GM12878 (cell line): ENCODE measurements at regions not wholly inside any gene's neighbourhood (a gene's known extent, or its start where the extent isn't known, plus 50 kb on each side); places are given as distances from the start of the nearest gene placed in this dataset.

ENCODE experiments used
- ATAC-seq: fragments of 200-7000 bp; cut with Tn5 transposase; 3 replicates; pipeline ENCODE4 v1.9.1; 2020; ENCODE audit warnings: mild to moderate bottlenecking, moderate library complexity
- BruUV-seq: library from RNA; stranded (reverse); fragments of 400-500 nt; replicated peaks from 2 replicates; lab custom pipeline; 2021; lab: Mats Ljungman, UMichigan
- CTCF ChIA-PET: fragments of 300-600 bp; sonication (Branson Sonifier 250); formaldehyde crosslinking; extraction: SDS; loops from one replicate; lab custom pipeline; 2021; ENCODE audit warnings: inconsistent platforms; lab: Yijun Ruan, JAX
- POLR2A ChIA-PET: fragments of 350-600 bp; formaldehyde crosslinking; extraction: SDS; loops from one replicate; lab custom pipeline; 2021; ENCODE audit warnings: inconsistent platforms; lab: Charles Lee
- RAD21 ChIA-PET: fragments of 300-600 bp; sonication (Branson Sonifier 250); formaldehyde crosslinking; loops from one replicate; lab custom pipeline; 2023; ENCODE audit warnings: antibody characterized with exemption; ENCODE audit not compliant: unreplicated experiment; lab: Charles Lee
- SMC1A ChIA-PET: fragments of 300-600 bp; sonication (Branson Sonifier 250); formaldehyde crosslinking; loops from one replicate; lab custom pipeline; 2023; ENCODE audit not compliant: unreplicated experiment, uncharacterized antibody; lab: Charles Lee
- DNase-seq: peaks from one replicate; pipeline ENCODE4 v3.0.0-alpha.2; 2011; ENCODE audit warnings: low read depth, low spot score
- FAIRE-seq: peaks from 3 replicates; lab custom pipeline; 2011; peaks lifted over from hg19 to GRCh38; lab: Jason Lieb, UNC
- H2AFZ ChIP-seq: 2 replicates; pipeline ENCODE4 v1.6.0; 2011; ENCODE audit warnings: low read depth, low read length, control low read depth; ENCODE audit not compliant: control insufficient read depth
- H3K27ac ChIP-seq: 2 replicates; pipeline ENCODE4 v1.5.1; 2011; ENCODE audit warnings: control low read depth; ENCODE audit not compliant: control insufficient read depth, insufficient read depth
- H3K27me3 ChIP-seq, 2 experiments: replicated peaks in 1 of 2; 2 replicates each; pipeline versions ENCODE4 v1.6.0 to v1.6.1; 2011; ENCODE audit warnings: low read length in 1 of 2; ENCODE audit not compliant: control insufficient read depth in 2 of 2, insufficient read depth in 2 of 2
- H3K36me3 ChIP-seq, 2 experiments: 2 replicates each; pipeline ENCODE4 v1.5.1; 2011; ENCODE audit warnings: low read length in 1 of 2; ENCODE audit not compliant: control insufficient read depth in 2 of 2, insufficient read depth in 2 of 2
- H3K4me1 ChIP-seq: 2 replicates; pipeline ENCODE4 v1.6.1; 2011; ENCODE audit warnings: mild to moderate bottlenecking, low read length, moderate library complexity, mixed read lengths; ENCODE audit not compliant: control insufficient read depth, insufficient read depth
- H3K4me2 ChIP-seq: 2 replicates; pipeline ENCODE4 v1.6.0; 2011; ENCODE audit warnings: control low read depth; ENCODE audit not compliant: control insufficient read depth, insufficient read depth
- H3K4me3 ChIP-seq: fragments of 200-600 bp; sonication (generic); 2 replicates; pipeline ENCODE4 v1.5.1; 2016
- H3K79me2 ChIP-seq: 2 replicates; pipeline ENCODE4 v1.6.0; 2011; ENCODE audit warnings: low read length; ENCODE audit not compliant: control insufficient read depth, insufficient read depth
- H3K9ac ChIP-seq: 2 replicates; pipeline ENCODE4 v1.8.0; 2011; ENCODE audit warnings: low read length, control low read depth, mixed read lengths; ENCODE audit not compliant: control insufficient read depth, insufficient read depth
- H3K9me3 ChIP-seq: replicated peaks from 3 replicates; pipeline ENCODE4 v1.5.1; 2011; ENCODE audit warnings: mild to moderate bottlenecking, low read length; ENCODE audit not compliant: control insufficient read depth, insufficient read depth
- H4K20me1 ChIP-seq: 2 replicates; pipeline ENCODE4 v1.6.0; 2011; ENCODE audit not compliant: control insufficient read depth, insufficient read depth
- BHLHE40 ChIP-seq, 2 experiments: fragments of 450-650 bp in 1 of 2; IDR thresholded peaks; 2 replicates each; pipeline ENCODE4 v1.6.1; 2011 to 2017; ENCODE audit warnings: low read depth in 2 of 2, borderline replicate concordance in 1 of 2, improper control_type of control experiment in 1 of 2, low read length in 1 of 2, mild to moderate bottlenecking in 1 of 2
- EGR1 ChIP-seq, 2 experiments: IDR thresholded peaks; 1 replicate in 1 of 2; 2 replicates in 1 of 2; pipeline ENCODE4 v1.6.1; 2011 to 2012; ENCODE audit warnings: low read depth in 2 of 2, low read length in 2 of 2, borderline replicate concordance in 1 of 2, mild to moderate bottlenecking in 1 of 2, moderate library complexity in 1 of 2
- HDAC6 ChIP-seq: fragments of 200-600 bp; sonication (generic); IDR thresholded peaks from one replicate; pipeline ENCODE4 v1.8.0; 2017; ENCODE audit warnings: antibody characterized with exemption; ENCODE audit not compliant: unreplicated experiment
- IKZF1 ChIP-seq: fragments of 450-650 bp; conservative IDR thresholded peaks from 2 replicates; pipeline ENCODE4 v1.6.1; 2017; ENCODE audit warnings: antibody characterized with exemption, mild to moderate bottlenecking
- MLLT1 ChIP-seq: fragments of 450-650 bp; IDR thresholded peaks from 2 replicates; pipeline ENCODE4 v1.6.1; 2016; ENCODE audit warnings: mild to moderate bottlenecking
- MYC ChIP-seq: IDR thresholded peaks from 2 replicates; pipeline ENCODE4 v1.6.1; 2011; ENCODE audit warnings: mild to moderate bottlenecking, low read length, moderate library complexity, inconsistent platforms; ENCODE audit not compliant: insufficient read depth, insufficient replicate concordance, insufficient read length, severe bottlenecking
- NR2C1 ChIP-seq: fragments of 450-650 bp; IDR thresholded peaks from 2 replicates; pipeline ENCODE4 v1.6.1; 2017; ENCODE audit warnings: antibody characterized with exemption, mild to moderate bottlenecking, moderate library complexity
- PRDM15 ChIP-seq: fragments of 450-650 bp; formaldehyde crosslinking; IDR thresholded peaks from 2 replicates; pipeline ENCODE4 v1.4.0; 2020; ENCODE audit warnings: mild to moderate bottlenecking, moderate library complexity
- RAD51 ChIP-seq: fragments of 450-650 bp; IDR thresholded peaks from 2 replicates; pipeline ENCODE4 v1.6.1; 2016; ENCODE audit warnings: moderate library complexity, mild to moderate bottlenecking, inconsistent platforms
- SIN3A ChIP-seq: IDR thresholded peaks from 2 replicates; pipeline ENCODE4 v1.6.1; 2012; ENCODE audit warnings: low read depth, low read length, improper control_type of control experiment
- TAF1 ChIP-seq: IDR thresholded peaks from 2 replicates; pipeline ENCODE4 v1.6.1; 2011; ENCODE audit warnings: mild to moderate bottlenecking, low read depth, low read length, borderline replicate concordance
- YBX1 ChIP-seq: fragments of 450-650 bp; IDR thresholded peaks from 2 replicates; pipeline ENCODE4 v1.6.1; 2016; ENCODE audit warnings: antibody characterized with exemption
- ZNF384 ChIP-seq: IDR thresholded peaks from 2 replicates; pipeline ENCODE4 v1.6.1; 2012; ENCODE audit warnings: low read depth, mild to moderate bottlenecking, low read length, improper control_type of control experiment, borderline replicate concordance
- WGBS: methylation state at CpG from one replicate; pipeline ENCODE4 v1.1.6; 2016; ENCODE audit warnings: low lambda C conversion rate; ENCODE audit not compliant: insufficient replicate concordance, insufficient coverage; ENCODE audit errors: missing lambda C conversion rate; 5-methylcytosine and 5-hydroxymethylcytosine counted together
- in situ Hi-C: fragments of 300-500 bp; cut with MboI; formaldehyde crosslinking; loops from 9 replicates; pipeline ENCODE4 v1.14.3; 2018; ENCODE audit warnings: mixed read lengths
- intact Hi-C: fragments of 100-400 bp; cut with micrococcal nuclease; formaldehyde crosslinking; loops from one replicate; pipeline ENCODE4 v1.14.2; 2022; ENCODE audit not compliant: unreplicated experiment

GRCh38 chr2:226556050-226556449 is 243.6 kb downstream of the IRS1 start:
- CTCF ChIA-PET: no interaction called here
- RAD21 ChIA-PET: interaction anchor here (0.6 kb wide), 1 partner anchor 132 kb away, joined by 3 read pairs; no protein-coding TSS in a partner anchor
- H3K79me2 ChIP-seq: no peaks in the 10 kb centered on the region
- no peak overlapping the region for H3K9ac ChIP-seq
- WGBS: 29% methylated on average over 4 of the region's 4 CpGs
- POLR2A ChIA-PET: no interaction called here
- in situ Hi-C loops (no loop called here), intact Hi-C loops (no loop called here)
- H4K20me1 ChIP-seq: no peaks in the 10 kb centered on the region
- no TSS peak for BruUV-seq
- FAIRE-seq (no peak), DNase-seq (no peak), ATAC-seq (no peak)
- no peaks in the 10 kb centered on the region for H3K27me3 ChIP-seq
- no peaks in the 10 kb centered on the region for H3K9me3 ChIP-seq
- H3K4me2 ChIP-seq: no peak overlapping the region
- no peaks in the 10 kb centered on the region for H3K4me1 ChIP-seq
- no peak overlapping the region for H2AFZ ChIP-seq
- H3K4me3 ChIP-seq: no peak overlapping the region
- H3K36me3 ChIP-seq: no peaks in the 10 kb centered on the region
- SMC1A ChIA-PET: no interaction called here
- H3K27ac ChIP-seq: no peak overlapping the region
- TF ChIP-seq HDAC6 (no peak), YBX1 (no peak), MLLT1 (no peak), NR2C1 (no peak), EGR1 (IDR thresholded peaks at IDR 0.05; ENCODE audit: borderline replicate concordance in 1 of 2, low read depth in 2 of 2, low read length in 2 of 2) (no peak), IKZF1 (no peak), RAD51 (no peak), PRDM15 (no peak), SIN3A (no peak), MYC (no peak), ZNF384 (no peak), TAF1 (no peak), BHLHE40 (IDR thresholded peaks at IDR 0.05; ENCODE audit: borderline replicate concordance in 1 of 2, low read depth in 2 of 2, low read length in 1 of 2) (no peak)
